SK-N-SH treated with all-trans-retinoic acid at 6 μM for 48 hours (cell line): ENCODE measurements at regions not wholly inside any gene's neighbourhood (a gene's known extent, or its start where the extent isn't known, plus 50 kb on each side); places are given as distances from the start of the nearest gene placed in this dataset.

Experiments
- ATAC-seq: fragments of 200-7000 bp; cut with Tn5 transposase; 3 replicates; pipeline ENCODE4 v1.9.1; 2020; ENCODE audit warnings: mild to moderate bottlenecking, moderate library complexity
- ARNTL ChIP-seq: fragments of 450-650 bp; formaldehyde crosslinking; IDR thresholded peaks from 2 replicates; pipeline ENCODE4 v1.5.0; 2020; ENCODE audit warnings: low read depth, mild to moderate bottlenecking, moderate library complexity, borderline replicate concordance
- BACH2 ChIP-seq: fragments of 250-450 bp; sonication (Bioruptor Pico); IDR thresholded peaks from 2 replicates; pipeline ENCODE4 v1.9.0; 2021; ENCODE audit warnings: mild to moderate bottlenecking, borderline replicate concordance
- CREB5 ChIP-seq: fragments of 250-450 bp; sonication (Bioruptor Pico); IDR thresholded peaks from 2 replicates; pipeline ENCODE4 v1.5.1; 2020; ENCODE audit warnings: low read depth, mild to moderate bottlenecking, moderate library complexity
- CSDC2 ChIP-seq: fragments of 250-450 bp; sonication (Bioruptor Pico); IDR thresholded peaks from 2 replicates; pipeline ENCODE4 v1.5.0; 2020; ENCODE audit warnings: mild to moderate bottlenecking, moderate library complexity
- CSRNP3 ChIP-seq: fragments of 250-450 bp; sonication (Bioruptor Pico); IDR thresholded peaks from 2 replicates; pipeline ENCODE4 v1.5.1; 2021; ENCODE audit warnings: mild to moderate bottlenecking, moderate library complexity
- ESRRG ChIP-seq: fragments of 250-450 bp; sonication (Bioruptor Pico); IDR thresholded peaks from 2 replicates; pipeline ENCODE4 v1.6.1; 2021; ENCODE audit warnings: mild to moderate bottlenecking
- GLIS3 ChIP-seq: fragments of 250-450 bp; sonication (Bioruptor Pico); IDR thresholded peaks from 2 replicates; pipeline ENCODE4 v1.5.0; 2020; ENCODE audit warnings: mild to moderate bottlenecking, moderate library complexity
- ISL1 ChIP-seq: fragments of 250-450 bp; sonication (Bioruptor Pico); IDR thresholded peaks from 2 replicates; pipeline ENCODE4 v2.1.2; 2022; ENCODE audit warnings: mild to moderate bottlenecking, moderate library complexity
- OSR1 ChIP-seq: fragments of 250-450 bp; sonication (Bioruptor Pico); IDR thresholded peaks from 2 replicates; pipeline ENCODE4 v1.8.0; 2022; ENCODE audit warnings: moderate library complexity, mild to moderate bottlenecking, inconsistent platforms
- PATZ1 ChIP-seq: fragments of 250-450 bp; sonication (Bioruptor Pico); IDR thresholded peaks from 2 replicates; pipeline ENCODE4 v1.8.0; 2020; ENCODE audit warnings: mild to moderate bottlenecking, moderate library complexity, borderline replicate concordance
- POU6F1 ChIP-seq: fragments of 250-450 bp; sonication (Bioruptor Pico); IDR thresholded peaks from 2 replicates; pipeline ENCODE4 v1.8.0; 2021; ENCODE audit warnings: low read depth, mild to moderate bottlenecking, moderate library complexity, borderline replicate concordance
- PPARA ChIP-seq: fragments of 250-450 bp; sonication (Bioruptor Pico); IDR thresholded peaks from 2 replicates; pipeline ENCODE4 v1.5.0; 2020; ENCODE audit warnings: mild to moderate bottlenecking, borderline replicate concordance
- TCF4 ChIP-seq: fragments of 250-450 bp; sonication (Bioruptor Pico); IDR thresholded peaks from 2 replicates; pipeline ENCODE4 v1.8.0; 2021; ENCODE audit warnings: mild to moderate bottlenecking, moderate library complexity, borderline replicate concordance
- TOX ChIP-seq: fragments of 250-450 bp; sonication (Bioruptor Pico); IDR thresholded peaks from 2 replicates; pipeline ENCODE4 v1.8.0; 2021; ENCODE audit warnings: mild to moderate bottlenecking, moderate library complexity, borderline replicate concordance
- TSHZ2 ChIP-seq: fragments of 250-450 bp; sonication (Bioruptor Pico); IDR thresholded peaks from 2 replicates; pipeline ENCODE4 v1.5.0; 2020; ENCODE audit warnings: mild to moderate bottlenecking, moderate library complexity
- ZC3H10 ChIP-seq: fragments of 250-450 bp; sonication (Bioruptor Pico); IDR thresholded peaks from 2 replicates; pipeline ENCODE4 v1.5.1; 2021; ENCODE audit warnings: mild to moderate bottlenecking, moderate library complexity
- ZFP3 ChIP-seq: fragments of 250-450 bp; sonication (Bioruptor Pico); IDR thresholded peaks from 2 replicates; pipeline ENCODE4 v1.5.0; 2020; ENCODE audit warnings: mild to moderate bottlenecking, moderate library complexity
- ZFP30 ChIP-seq: fragments of 450-650 bp; formaldehyde crosslinking; IDR thresholded peaks from 2 replicates; pipeline ENCODE4 v1.5.0; 2022; ENCODE audit warnings: mild to moderate bottlenecking, moderate library complexity
- ZNF565 ChIP-seq: fragments of 450-650 bp; formaldehyde crosslinking; conservative IDR thresholded peaks from 2 replicates; pipeline ENCODE4 v1.5.0; 2020; ENCODE audit warnings: low read depth, mild to moderate bottlenecking, moderate library complexity
- ZNF70 ChIP-seq: fragments of 450-650 bp; formaldehyde crosslinking; IDR thresholded peaks from 2 replicates; pipeline ENCODE4 v1.5.0; 2020; ENCODE audit warnings: mild to moderate bottlenecking, moderate library complexity
- ZNF8 ChIP-seq: fragments of 450-650 bp; formaldehyde crosslinking; IDR thresholded peaks from 2 replicates; pipeline ENCODE4 v1.5.0; 2020; ENCODE audit warnings: mild to moderate bottlenecking, moderate library complexity

GRCh38 chr16:79301051-79301450, 299.5 kb downstream of the MAF start:
- TF ChIP-seq GLIS3 (CRISPR knock-in tag) (no peak), ISL1 (CRISPR knock-in tag) (no peak), ZFP3 (CRISPR knock-in tag) (no peak), PATZ1 (CRISPR knock-in tag) (no peak), TCF4 (CRISPR knock-in tag) (no peak), CSRNP3 (CRISPR knock-in tag) (no peak), ZNF565 (CRISPR knock-in tag) (no peak), TSHZ2 (CRISPR knock-in tag) (no peak), PPARA (CRISPR knock-in tag) (no peak), POU6F1 (CRISPR knock-in tag) (no peak), ZFP30 (no peak), ZNF70 (no peak), BACH2 (CRISPR knock-in tag) (no peak), ZC3H10 (CRISPR knock-in tag) (no peak), ZNF8 (CRISPR knock-in tag) (no peak), TOX (no peak), CREB5 (no peak), CSDC2 (CRISPR knock-in tag) (no peak), ESRRG (CRISPR knock-in tag) (no peak), ARNTL (CRISPR knock-in tag) (no peak)
- no peak for ATAC-seq

- ATAC-seq, result no peak
- TF ChIP-seq ZC3H10 (CRISPR knock-in tag), result no peak
- no peak for TF ChIP-seq OSR1
- TF ChIP-seq ZNF8 (CRISPR knock-in tag), result no peak
- TF ChIP-seq TSHZ2 (CRISPR knock-in tag), result no peak
- no peak for TF ChIP-seq GLIS3 (CRISPR knock-in tag)
- no peak for TF ChIP-seq POU6F1 (CRISPR knock-in tag)
Measured at GRCh38 chr16:79298894-79299799, 301.4 kb downstream of the MAF start.
